Spinal cord (tissue), 9 donors: ENCODE measurements at regions not wholly inside any gene's neighbourhood (a gene's known extent, or its start where the extent isn't known, plus 50 kb on each side); places are given as distances from the start of the nearest gene placed in this dataset.
"Not testable (repeated sequence)": the region's sequence is repeated elsewhere in the genome, so short reads cannot be mapped to it uniquely, and the experiment has no call there.

Experiments
- DNase-seq, 6 donors: peaks; one replicate each; pipeline versions ENCODE4 v3.0.0 to v3.0.0-alpha.2; 2013 to 2015; ENCODE audit warnings: low spot score in 6 of 6, low read depth in 4 of 6
- H3K27ac ChIP-seq: one replicate; pipeline ENCODE4 v1.5.1; 2013; ENCODE audit warnings: low read depth, low read length, control low read depth
- H3K27me3 ChIP-seq: one replicate; pipeline ENCODE4 v1.6.1; 2013; ENCODE audit warnings: low read length; ENCODE audit not compliant: control insufficient read depth, insufficient read depth
- H3K36me3 ChIP-seq: one replicate; pipeline ENCODE4 v1.6.1; 2013; ENCODE audit warnings: low read length; ENCODE audit not compliant: control insufficient read depth, insufficient read depth
- H3K4me1 ChIP-seq: one replicate; pipeline ENCODE4 v1.6.1; 2013; ENCODE audit warnings: low read length; ENCODE audit not compliant: control insufficient read depth, insufficient read depth
- H3K4me3 ChIP-seq: one replicate; pipeline ENCODE4 v1.5.1; 2013; ENCODE audit warnings: low read depth, low read length, control low read depth
- H3K9me3 ChIP-seq: one replicate; pipeline ENCODE4 v1.6.1; 2013; ENCODE audit warnings: low read length; ENCODE audit not compliant: control insufficient read depth, insufficient read depth
- WGBS: methylation state at CpG from one replicate; pipeline ENCODE4 v1.1.5; 2013; ENCODE audit warnings: missing lambda C conversion rate; ENCODE audit not compliant: insufficient coverage; 5-methylcytosine and 5-hydroxymethylcytosine counted together
- donor health status: healthy.

DNA sequence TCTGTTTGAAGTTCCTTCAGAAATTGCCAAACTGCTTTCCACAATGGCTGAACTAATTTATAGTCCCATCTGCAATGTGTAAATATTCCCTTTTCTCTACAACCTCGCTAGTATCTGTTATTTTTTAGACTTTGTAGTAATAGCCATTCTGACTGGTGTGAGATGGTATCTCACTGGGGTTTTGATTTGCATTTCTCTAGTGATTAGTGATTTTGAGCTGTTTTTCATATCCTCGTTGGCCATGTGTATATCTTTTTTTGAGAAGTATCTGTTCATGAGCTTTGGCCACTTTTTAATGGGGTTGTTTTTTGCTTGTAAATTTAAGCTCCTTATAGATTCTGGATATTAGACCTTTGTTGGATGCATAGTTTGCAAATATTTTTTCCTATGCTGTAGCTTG, 310.6 kb downstream of the ICE1 start:
- H3K4me3 ChIP-seq, H3K27me3 ChIP-seq, H3K9me3 ChIP-seq, H3K4me1 ChIP-seq, DNase-seq, H3K36me3 ChIP-seq, H3K27ac ChIP-seq: not testable (repeated sequence)
- no CpG with 5 or more reads among the region's 2 CpGs for WGBS

DNA sequence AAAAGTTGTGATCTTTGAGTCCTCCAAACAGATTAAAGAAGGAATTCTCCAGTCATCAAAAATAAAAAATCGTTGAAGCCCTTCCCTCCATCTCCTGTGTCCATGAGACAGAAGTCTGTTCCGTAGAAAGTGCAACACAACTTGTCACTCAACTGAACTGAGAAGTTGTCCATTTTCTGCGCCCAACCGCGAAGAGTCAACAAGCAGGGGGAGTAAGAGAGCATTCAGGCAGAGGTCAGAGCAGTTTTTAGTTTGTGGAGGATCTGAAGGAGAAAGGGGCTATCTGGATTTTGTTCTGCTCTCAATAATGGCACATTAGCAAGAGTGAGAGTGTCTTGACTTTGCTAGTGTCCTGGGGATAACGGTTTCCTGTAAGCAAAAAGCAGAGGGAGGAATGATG, 303.9 kb downstream of the ICE1 start:
- Histone ChIP-seq H3K27me3 (no peaks in the 10 kb centered on the region), H3K27ac (no peak overlapping the region), H3K4me3 (no peak overlapping the region), H3K36me3 (no peaks in the 10 kb centered on the region), H3K4me1 (no peaks in the 10 kb centered on the region), H3K9me3 (no peaks in the 10 kb centered on the region)
- no peak for DNase-seq
- WGBS: 67% methylated on average over 4 of the region's 6 CpGs

DNA sequence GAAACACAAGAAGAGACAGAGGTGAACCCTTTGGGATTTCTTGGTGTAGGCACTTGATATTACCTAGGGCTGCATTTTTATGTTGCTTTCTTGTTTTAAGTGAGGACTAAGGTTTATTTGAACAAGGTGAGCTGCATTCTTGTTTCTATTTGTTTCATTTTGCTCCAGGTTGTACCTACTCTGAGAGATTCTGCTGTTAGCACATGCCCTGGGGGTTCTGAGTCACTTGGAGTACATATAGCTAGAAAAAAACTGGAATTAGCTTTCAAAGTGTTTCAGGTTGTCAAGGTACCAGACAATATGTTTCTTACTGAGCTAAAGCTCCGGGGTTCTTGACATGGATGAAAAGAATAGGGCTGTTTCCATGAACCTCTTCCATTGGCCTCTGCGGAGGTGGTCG, 299.4 kb downstream of the ICE1 start:
- H3K27me3 ChIP-seq: no peaks in the 10 kb centered on the region
- H3K9me3 ChIP-seq: no peaks in the 10 kb centered on the region
- no peak overlapping the region for H3K27ac ChIP-seq
- 62% methylated on average over 3 of the region's 3 CpGs for WGBS
- no peak for DNase-seq
- H3K36me3 ChIP-seq: no peaks in the 10 kb centered on the region
- no peak overlapping the region for H3K4me3 ChIP-seq
- no peaks in the 10 kb centered on the region for H3K4me1 ChIP-seq

DNA sequence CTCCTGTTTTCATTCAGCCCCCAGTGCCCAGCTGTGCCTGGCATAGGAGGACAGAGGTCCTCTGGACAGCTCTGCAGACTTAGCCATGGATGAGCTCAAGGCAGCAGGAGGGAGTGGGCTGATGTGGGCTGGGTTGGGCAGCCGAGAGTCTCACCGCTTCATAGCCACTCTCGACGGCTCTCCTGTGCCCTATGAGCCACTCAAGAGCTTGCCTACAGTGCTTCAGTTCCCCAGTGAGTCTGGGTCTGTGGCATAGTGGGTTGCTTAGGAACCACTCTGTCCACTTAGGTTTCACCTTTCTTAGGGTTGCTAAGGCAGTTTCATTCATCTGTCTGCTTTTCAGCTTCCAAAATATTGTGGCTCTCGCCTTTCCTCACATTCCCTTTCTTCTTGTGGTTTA, 296.8 kb downstream of the ICE1 start:
- DNase-seq: no peak
- Histone ChIP-seq H3K27me3 (no peaks in the 10 kb centered on the region), H3K36me3 (no peaks in the 10 kb centered on the region), H3K27ac (no peak overlapping the region), H3K4me3 (no peak overlapping the region), H3K9me3 (no peaks in the 10 kb centered on the region), H3K4me1 (no peaks in the 10 kb centered on the region)
- 26% methylated on average over 4 of the region's 5 CpGs for WGBS

DNA sequence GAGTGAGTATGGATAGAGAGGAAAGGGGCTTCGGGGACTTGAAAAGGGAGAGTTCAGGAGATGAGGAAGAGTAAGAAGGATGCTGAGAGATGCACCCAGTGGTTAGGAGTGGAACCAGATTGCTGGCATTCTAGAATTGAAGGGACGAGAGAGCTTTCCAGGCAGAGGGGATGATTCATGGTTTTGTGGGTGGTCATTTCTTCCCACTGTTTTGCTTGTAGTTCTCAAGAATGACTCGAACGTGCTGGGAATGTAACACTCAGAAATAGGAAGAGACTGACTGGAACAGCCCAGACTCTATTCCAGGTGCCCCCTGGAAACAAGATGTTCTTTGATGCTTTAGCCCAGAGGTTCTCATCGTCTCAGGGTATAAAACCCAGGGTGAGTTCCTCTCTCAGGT, 294.2 kb downstream of the ICE1 start:
- H3K36me3 ChIP-seq: no peaks in the 10 kb centered on the region
- H3K9me3 ChIP-seq: no peaks in the 10 kb centered on the region
- no peaks in the 10 kb centered on the region for H3K4me1 ChIP-seq
- 84% methylated on average over 5 of the region's 5 CpGs for WGBS
- DNase-seq: no peak
- H3K27ac ChIP-seq: no peak overlapping the region
- H3K27me3 ChIP-seq: no peaks in the 10 kb centered on the region
- H3K4me3 ChIP-seq: no peak overlapping the region

DNA sequence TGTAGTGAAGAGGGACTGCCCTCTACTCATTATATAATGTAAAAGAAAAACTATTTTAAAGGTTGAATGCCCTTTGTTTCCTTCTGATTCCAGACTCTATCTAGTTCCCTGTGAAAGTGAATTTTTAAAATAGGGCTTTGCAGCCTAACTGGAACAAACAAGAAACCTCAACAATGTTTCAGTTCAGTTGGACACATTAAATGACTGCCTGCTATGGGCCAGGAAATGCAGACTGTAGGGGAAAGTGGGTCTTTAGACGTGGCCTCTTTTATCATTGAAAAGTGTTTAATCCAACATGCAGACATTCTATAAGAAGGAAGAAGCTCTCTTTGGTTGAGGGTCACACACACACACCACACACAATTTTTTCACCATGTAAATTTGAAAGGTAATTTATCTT, 289.1 kb downstream of the ICE1 start:
- no CpG with 5 or more reads among the region's 1 CpG for WGBS
- Histone ChIP-seq H3K9me3 (no peaks in the 10 kb centered on the region), H3K27ac (no peak overlapping the region), H3K4me1 (peaks cover 4% of the 10 kb centered on the region), H3K27me3 (no peaks in the 10 kb centered on the region), H3K4me3 (no peak overlapping the region), H3K36me3 (no peaks in the 10 kb centered on the region)
- DNase-seq: no peak

DNA sequence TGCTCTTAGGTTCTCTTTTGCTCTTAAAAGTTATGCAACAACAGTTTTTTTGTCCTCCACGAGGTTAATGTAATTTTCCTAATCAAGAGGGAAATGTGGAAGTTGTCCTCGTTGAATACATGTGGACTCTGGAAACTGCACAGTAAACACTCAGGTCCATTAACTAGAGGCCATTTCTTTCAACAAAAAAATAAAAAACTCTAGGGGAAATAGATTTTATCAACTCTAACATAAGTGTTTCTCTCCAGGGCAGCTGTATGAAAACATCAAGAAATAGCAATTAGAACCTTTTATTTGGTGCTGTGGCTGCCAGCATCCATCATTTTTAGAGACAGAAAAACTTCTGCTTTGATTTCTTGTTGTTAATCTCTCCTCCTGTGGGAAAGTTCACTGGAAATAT, 288.6 kb downstream of the ICE1 start:
- Histone ChIP-seq H3K27me3 (no peaks in the 10 kb centered on the region), H3K9me3 (no peaks in the 10 kb centered on the region), H3K27ac (no peak overlapping the region), H3K4me1 (peaks cover 4% of the 10 kb centered on the region), H3K36me3 (no peaks in the 10 kb centered on the region), H3K4me3 (no peak overlapping the region)
- no CpG with 5 or more reads among the region's 2 CpGs for WGBS
- DNase-seq: peak in 1 of 6 donors; percentile 36

DNA sequence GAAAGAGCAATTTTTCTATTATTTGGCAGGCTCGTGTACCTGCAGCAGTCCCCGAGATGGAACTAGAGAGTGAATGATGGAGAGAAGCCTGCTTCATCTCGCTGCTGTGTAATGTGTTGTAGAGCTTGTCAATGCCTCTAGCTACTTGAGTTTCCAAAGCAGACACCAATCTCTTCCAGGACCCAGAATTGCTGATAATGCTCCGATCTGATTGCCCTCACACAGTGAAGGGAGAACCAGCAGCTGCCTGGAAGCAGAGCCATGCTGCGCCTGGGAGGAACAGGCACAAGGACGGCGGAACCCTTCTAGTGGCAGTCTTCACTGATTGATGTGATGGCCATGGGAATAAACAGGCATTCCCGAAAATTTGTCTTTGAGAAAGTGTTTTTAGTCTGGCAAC, 288.0 kb downstream of the ICE1 start:
- Histone ChIP-seq H3K27ac (no peak overlapping the region), H3K36me3 (no peaks in the 10 kb centered on the region), H3K4me3 (no peak overlapping the region), H3K4me1 (peaks cover 4% of the 10 kb centered on the region), H3K9me3 (no peaks in the 10 kb centered on the region), H3K27me3 (no peaks in the 10 kb centered on the region)
- DNase-seq: peak in 3 of 6 donors; percentile 12 to 79 (median 22)
- 44% methylated on average over 7 of the region's 8 CpGs for WGBS

DNA sequence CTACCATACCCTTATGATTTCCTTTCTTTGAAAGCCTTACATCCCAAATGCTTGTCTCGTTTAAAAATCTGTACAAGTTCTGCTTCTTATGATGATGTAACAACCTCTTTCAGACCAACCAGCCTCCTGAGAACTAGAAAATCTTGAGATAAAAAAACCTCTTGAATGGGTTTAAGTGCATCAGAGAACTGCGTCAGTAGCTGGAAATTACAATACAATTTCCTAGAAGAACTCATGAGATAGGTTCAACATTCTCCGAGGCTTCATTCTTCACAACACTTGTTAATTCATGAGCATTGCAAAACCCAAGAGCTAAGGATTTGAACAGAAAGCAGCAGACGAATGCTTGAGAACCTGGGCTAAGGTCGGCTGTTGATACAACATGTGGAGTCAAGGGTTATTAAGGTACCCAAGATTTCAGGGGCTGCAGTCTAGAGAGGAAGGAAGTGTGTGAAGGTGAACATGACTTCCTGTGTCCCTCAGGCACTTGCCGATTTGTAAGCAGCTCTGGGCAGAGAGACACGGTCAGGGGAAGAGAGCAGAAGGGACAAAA, 286.0 kb downstream of the ICE1 start:
- WGBS: 94% methylated on average over 5 of the region's 7 CpGs
- no peak overlapping the region for H3K4me3 ChIP-seq
- peaks cover 4% of the 10 kb centered on the region for H3K4me1 ChIP-seq
- H3K36me3 ChIP-seq: no peaks in the 10 kb centered on the region
- no peak for DNase-seq
- H3K9me3 ChIP-seq: no peaks in the 10 kb centered on the region
- no peaks in the 10 kb centered on the region for H3K27me3 ChIP-seq
- H3K27ac ChIP-seq: no peak overlapping the region

DNA sequence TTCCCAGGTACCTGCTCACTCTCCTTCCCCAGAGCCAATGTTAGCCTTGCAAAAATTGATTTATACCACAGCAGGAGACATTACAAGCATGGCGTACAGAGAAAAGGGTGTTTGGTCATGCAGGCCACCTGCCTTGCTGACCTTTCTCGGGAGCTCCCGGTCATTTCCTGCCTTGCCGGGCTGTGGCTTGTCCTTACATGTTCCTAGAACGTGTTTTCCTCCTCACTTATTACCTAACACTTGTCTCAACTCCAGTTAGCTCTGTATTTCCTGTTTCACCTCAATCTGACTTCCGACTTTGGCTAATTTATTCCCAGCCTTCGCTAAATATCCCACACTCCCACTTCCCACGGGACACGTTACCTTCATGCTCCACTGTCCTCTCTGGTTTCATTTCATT, 282.5 kb downstream of the ICE1 start:
- H3K27me3 ChIP-seq: no peaks in the 10 kb centered on the region
- no peaks in the 10 kb centered on the region for H3K9me3 ChIP-seq
- WGBS: 78% methylated on average over 6 of the region's 9 CpGs
- no peaks in the 10 kb centered on the region for H3K36me3 ChIP-seq
- DNase-seq: peak in 1 of 6 donors; percentile 65
- no peaks in the 10 kb centered on the region for H3K4me1 ChIP-seq
- no peak overlapping the region for H3K4me3 ChIP-seq
- H3K27ac ChIP-seq: no peak overlapping the region
